ENCODE measurements at regions not wholly inside any gene's neighbourhood (a gene's known extent, or its start where the extent isn't known, plus 50 kb on each side); places are given as distances from the start of the nearest gene placed in this dataset.

DNA sequence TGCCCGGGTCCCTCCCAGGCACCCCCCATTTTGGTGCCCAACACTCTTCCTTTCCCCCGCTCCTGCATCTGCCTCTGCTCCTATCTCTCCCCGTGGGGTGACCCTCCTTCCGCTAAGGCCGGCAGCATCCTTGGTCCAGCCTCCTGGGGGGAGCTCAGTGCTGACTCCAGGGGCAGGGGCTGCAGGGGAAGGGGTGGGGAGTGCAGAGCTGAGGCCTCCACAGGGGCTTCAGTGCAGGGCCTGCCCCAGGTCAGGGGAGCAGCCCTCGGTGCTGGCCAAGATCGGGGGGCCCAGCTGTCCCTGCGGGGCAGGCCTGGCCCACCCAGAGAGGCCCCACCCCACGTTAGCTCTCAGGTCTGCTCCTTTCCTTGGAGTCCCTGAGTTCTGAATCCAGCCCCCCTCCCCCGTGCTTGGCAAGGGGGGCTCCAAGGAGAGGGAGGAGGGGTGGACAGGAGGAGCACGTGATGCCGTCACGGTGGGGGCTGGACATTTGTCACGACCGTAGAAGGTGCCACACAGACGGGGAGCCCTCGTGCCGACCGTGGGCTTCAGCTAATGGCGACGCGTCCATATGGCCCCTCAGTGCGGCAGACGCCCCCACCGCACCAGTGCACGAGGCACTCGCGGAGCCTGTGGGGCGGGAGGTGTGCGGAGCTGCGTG is 63.5 kb upstream of the ADRA2C start:
- TF ChIP-seq, protein P1, sequence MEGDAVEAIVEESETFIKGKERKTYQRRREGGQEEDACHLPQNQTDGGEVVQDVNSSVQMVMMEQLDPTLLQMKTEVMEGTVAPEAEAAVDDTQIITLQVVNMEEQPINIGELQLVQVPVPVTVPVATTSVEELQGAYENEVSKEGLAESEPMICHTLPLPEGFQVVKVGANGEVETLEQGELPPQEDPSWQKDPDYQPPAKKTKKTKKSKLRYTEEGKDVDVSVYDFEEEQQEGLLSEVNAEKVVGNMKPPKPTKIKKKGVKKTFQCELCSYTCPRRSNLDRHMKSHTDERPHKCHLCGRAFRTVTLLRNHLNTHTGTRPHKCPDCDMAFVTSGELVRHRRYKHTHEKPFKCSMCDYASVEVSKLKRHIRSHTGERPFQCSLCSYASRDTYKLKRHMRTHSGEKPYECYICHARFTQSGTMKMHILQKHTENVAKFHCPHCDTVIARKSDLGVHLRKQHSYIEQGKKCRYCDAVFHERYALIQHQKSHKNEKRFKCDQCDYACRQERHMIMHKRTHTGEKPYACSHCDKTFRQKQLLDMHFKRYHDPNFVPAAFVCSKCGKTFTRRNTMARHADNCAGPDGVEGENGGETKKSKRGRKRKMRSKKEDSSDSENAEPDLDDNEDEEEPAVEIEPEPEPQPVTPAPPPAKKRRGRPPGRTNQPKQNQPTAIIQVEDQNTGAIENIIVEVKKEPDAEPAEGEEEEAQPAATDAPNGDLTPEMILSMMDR (conservative IDR thresholded peaks at IDR 0.05) = no peak
- Mint-ChIP-seq H3K4me3 (no peak overlapping the region), H3K9me3 (no peaks in the 10 kb centered on the region), H3K4me1 (peaks cover 4% of the 10 kb centered on the region), H3K27ac (ENCODE audit: unreplicated experiment) (no peak overlapping the region), H3K27me3 (ENCODE audit: low read depth) (peaks cover 28% of the 10 kb centered on the region), H3K36me3 (ENCODE audit: low read depth) (no peaks in the 10 kb centered on the region)
- no peak for DNase-seq (ENCODE audit: low read depth, low spot score)

DNA sequence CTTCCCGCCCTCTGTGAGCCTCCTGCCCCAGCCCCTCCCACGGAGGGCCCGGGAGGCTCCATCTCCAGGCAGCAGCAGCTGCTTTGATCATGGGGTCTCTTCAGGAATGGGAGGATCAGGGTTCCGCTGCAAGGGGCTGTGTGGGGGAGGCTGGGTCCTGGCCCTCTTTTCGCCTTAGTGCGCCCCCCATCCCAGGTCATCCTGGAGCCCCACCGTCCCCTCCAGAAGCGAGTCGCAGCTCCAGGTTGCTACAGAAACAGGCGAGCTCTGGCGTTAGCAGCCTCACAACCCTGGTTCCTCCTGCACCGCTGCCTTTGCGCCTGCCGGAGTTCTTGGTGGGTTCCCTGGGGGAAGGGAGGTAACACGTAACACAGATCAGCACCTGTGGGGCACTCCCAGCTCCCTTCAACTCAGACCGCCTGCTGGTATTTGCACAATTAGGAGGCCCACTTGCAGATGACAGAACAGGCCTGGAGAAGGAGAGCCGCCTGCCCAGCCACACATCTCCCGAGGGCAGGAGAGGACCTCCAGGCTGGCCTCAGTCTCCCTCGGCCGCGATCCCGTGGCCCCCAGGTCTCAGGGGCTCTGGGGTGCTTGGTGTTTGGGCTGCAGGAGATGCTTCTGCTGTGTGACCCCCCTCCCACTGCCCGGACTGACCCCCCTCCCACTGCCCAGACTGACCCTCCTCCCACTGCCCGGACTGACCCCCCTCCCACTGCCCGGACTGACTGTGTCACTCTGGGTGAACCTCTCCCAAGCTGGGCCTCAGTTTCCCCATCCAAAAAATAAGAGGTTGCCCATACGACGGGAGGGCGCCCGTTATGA is 64.2 kb upstream of the ADRA2C start:
- Mint-ChIP-seq H3K36me3 (ENCODE audit: low read depth) (peaks cover 6% of the 10 kb centered on the region), H3K27ac (ENCODE audit: unreplicated experiment) (no peak overlapping the region), H3K4me1 (no peaks in the 10 kb centered on the region), H3K27me3 (ENCODE audit: low read depth) (peaks cover 27% of the 10 kb centered on the region), H3K4me3 (no peak overlapping the region), H3K9me3 (peaks cover 7% of the 10 kb centered on the region)
- no peak for DNase-seq (ENCODE audit: low read depth, low spot score)
- TF ChIP-seq, protein P1 (conservative IDR thresholded peaks at IDR 0.05) = no peak

DNA sequence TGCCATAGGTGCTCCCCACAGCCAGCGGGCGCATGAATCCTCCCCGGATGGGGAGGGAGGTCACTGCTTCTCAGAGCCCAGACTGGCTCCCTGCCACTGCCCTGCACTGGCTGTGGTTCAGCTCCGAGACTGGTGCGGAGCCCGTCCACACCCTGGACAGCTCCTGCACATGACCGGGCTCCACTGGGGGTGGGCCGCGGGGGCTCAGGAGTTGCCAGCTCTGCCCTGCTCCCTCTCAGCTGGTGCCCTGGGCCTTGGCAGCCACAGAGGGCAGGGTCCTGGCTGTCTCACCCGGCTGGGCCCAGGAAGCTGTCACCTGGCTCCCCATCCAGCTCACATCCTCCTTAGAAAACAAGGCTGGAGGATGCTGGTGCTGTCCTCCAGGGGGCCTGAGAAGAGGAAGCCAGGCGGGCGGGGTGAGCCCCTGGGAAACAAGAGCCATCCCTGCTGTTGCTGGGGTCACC is 64.9 kb upstream of the ADRA2C start:
- TF ChIP-seq, protein P1 (conservative IDR thresholded peaks at IDR 0.05) = no peak
- no peak overlapping the region for H3K27ac Mint-ChIP-seq (ENCODE audit: unreplicated experiment)
- peaks cover 9% of the 10 kb centered on the region for H3K9me3 Mint-ChIP-seq
- DNase-seq (ENCODE audit: low read depth, low spot score) = no peak
- H3K4me3 Mint-ChIP-seq = no peak overlapping the region
- peaks cover 8% of the 10 kb centered on the region for H3K36me3 Mint-ChIP-seq (ENCODE audit: low read depth)
- no peaks in the 10 kb centered on the region for H3K4me1 Mint-ChIP-seq
- peaks cover 32% of the 10 kb centered on the region for H3K27me3 Mint-ChIP-seq (ENCODE audit: low read depth)

DNA sequence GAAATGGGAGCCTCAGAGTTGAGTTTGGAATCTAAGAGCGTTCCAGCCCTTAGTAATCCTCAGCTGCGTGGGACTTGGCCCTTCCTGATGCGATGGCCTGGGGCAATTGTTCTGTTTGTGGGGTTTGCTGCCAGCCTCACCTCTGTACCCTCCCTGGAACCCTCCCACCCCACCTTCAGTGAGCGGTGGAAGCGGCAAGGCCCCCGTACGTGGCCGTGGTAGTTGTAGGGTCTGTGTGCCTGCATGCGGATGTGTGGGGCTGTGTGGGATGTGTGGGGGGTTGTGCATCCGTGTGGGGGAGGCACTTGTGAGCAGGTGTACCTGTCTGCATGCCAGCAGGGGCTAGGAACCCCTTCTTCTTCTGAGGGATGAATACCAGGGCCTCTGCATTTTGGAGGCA is 65.4 kb upstream of the ADRA2C start:
- H3K27me3 Mint-ChIP-seq (ENCODE audit: low read depth) = peaks cover 30% of the 10 kb centered on the region

DNA sequence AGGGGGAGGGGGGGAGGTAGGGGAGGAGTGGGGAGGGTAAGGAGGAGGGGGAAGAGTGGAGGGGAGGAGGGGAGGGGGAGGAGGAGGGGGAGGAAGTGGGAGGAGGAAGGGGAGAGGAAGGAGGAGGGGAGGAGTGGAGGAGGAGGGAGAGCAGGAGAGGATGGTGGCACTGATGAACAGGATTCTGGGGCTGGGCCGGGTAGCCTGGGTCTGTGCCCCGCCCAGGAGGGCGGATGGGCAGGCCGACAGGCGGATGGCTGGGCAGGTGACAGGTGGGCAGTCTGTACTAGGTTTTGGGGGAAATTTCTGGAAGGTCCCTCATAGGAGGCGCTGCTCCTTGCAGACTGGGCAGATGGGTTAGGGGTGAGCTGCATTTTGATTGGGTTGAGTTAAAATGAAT is 66.0 kb upstream of the ADRA2C start:
- peaks cover 12% of the 10 kb centered on the region for H3K9me3 Mint-ChIP-seq
- H3K4me3 Mint-ChIP-seq = no peak overlapping the region

More for the DNA sequence above, 65.4 kb upstream of the ADRA2C start:
- Mint-ChIP-seq H3K36me3 (ENCODE audit: low read depth) (peaks cover 8% of the 10 kb centered on the region), H3K4me1 (no peaks in the 10 kb centered on the region), H3K4me3 (no peak overlapping the region), H3K9me3 (peaks cover 12% of the 10 kb centered on the region), H3K27ac (ENCODE audit: unreplicated experiment) (no peak overlapping the region)
- DNase-seq (ENCODE audit: low read depth, low spot score) = no peak
- TF ChIP-seq, protein P1 (conservative IDR thresholded peaks at IDR 0.05) = no peak

More for the DNA sequence above, 66.0 kb upstream of the ADRA2C start:
- Mint-ChIP-seq H3K4me1 (no peaks in the 10 kb centered on the region), H3K27me3 (ENCODE audit: low read depth) (peaks cover 29% of the 10 kb centered on the region), H3K36me3 (ENCODE audit: low read depth) (peaks cover 8% of the 10 kb centered on the region), H3K27ac (ENCODE audit: unreplicated experiment) (no peak overlapping the region)
- DNase-seq (ENCODE audit: low read depth, low spot score) = no peak
- TF ChIP-seq, protein P1 (conservative IDR thresholded peaks at IDR 0.05) = no peak

Measured in neural crest cell (in vitro differentiated cells).